Trophoblast cell (in vitro differentiated cells and primary cell): ENCODE measurements at regions not wholly inside any gene's neighbourhood (a gene's known extent, or its start where the extent isn't known, plus 50 kb on each side); places are given as distances from the start of the nearest gene placed in this dataset.
A peak's percentile ranks its signal among the peaks of the same experiment; 100 is the strongest.
"Not testable (repeated sequence)": the region's sequence is repeated elsewhere in the genome, so short reads cannot be mapped to it uniquely, and the experiment has no call there.

Source experiments
- DNase-seq, 2 donors: peaks; one replicate each; pipeline ENCODE4 v3.0.0-alpha.2; 2016
- H2AFZ ChIP-seq: 2 replicates; pipeline ENCODE4 v1.6.1; 2013; ENCODE audit warnings: low read length, moderate library complexity, mild to moderate bottlenecking; ENCODE audit not compliant: insufficient read depth, poor library complexity
- H2AK5ac ChIP-seq: 2 replicates; pipeline ENCODE4 v1.6.1; 2013; ENCODE audit warnings: mild to moderate bottlenecking, low read length
- H2BK120ac ChIP-seq: 2 replicates; pipeline ENCODE4 v1.6.1; 2013; ENCODE audit warnings: low read length, mild to moderate bottlenecking, moderate library complexity; ENCODE audit not compliant: insufficient read depth, poor library complexity
- H2BK12ac ChIP-seq: 2 replicates; pipeline ENCODE4 v1.6.1; 2013; ENCODE audit warnings: mild to moderate bottlenecking, low read length, moderate library complexity
- H2BK5ac ChIP-seq: 2 replicates; pipeline ENCODE4 v1.6.1; 2013; ENCODE audit warnings: low read length, low read depth, moderate library complexity, mild to moderate bottlenecking; ENCODE audit not compliant: poor library complexity
- H3K14ac ChIP-seq: 2 replicates; pipeline ENCODE4 v1.6.1; 2013; ENCODE audit warnings: mild to moderate bottlenecking, low read length
- H3K18ac ChIP-seq: 2 replicates; pipeline ENCODE4 v1.6.1; 2013; ENCODE audit warnings: mild to moderate bottlenecking, low read length
- H3K23ac ChIP-seq: 2 replicates; pipeline ENCODE4 v1.6.1; 2013; ENCODE audit warnings: low read length
- H3K27ac ChIP-seq: 2 replicates; pipeline ENCODE4 v1.5.1; 2013; ENCODE audit warnings: low read depth, mild to moderate bottlenecking, inconsistent platforms, low read length, moderate library complexity
- H3K27me3 ChIP-seq: 2 replicates; pipeline ENCODE4 v1.6.1; 2013; ENCODE audit warnings: inconsistent platforms, mild to moderate bottlenecking, low read length, moderate library complexity; ENCODE audit not compliant: insufficient read depth
- H3K36me3 ChIP-seq, 2 experiments: 1 replicate in 1 of 2; 2 replicates in 1 of 2; pipeline ENCODE4 v1.6.1; 2013; ENCODE audit warnings: low read length in 2 of 2, mild to moderate bottlenecking in 2 of 2, moderate library complexity in 1 of 2; ENCODE audit not compliant: insufficient read depth in 2 of 2, control insufficient read depth in 1 of 2
- H3K4ac ChIP-seq: 2 replicates; pipeline ENCODE4 v1.6.1; 2013; ENCODE audit warnings: low read depth, mild to moderate bottlenecking, low read length, moderate library complexity
- H3K4me1 ChIP-seq, 2 experiments: 1 replicate in 1 of 2; 2 replicates in 1 of 2; pipeline ENCODE4 v1.6.1; 2013; ENCODE audit warnings: low read length in 2 of 2, mild to moderate bottlenecking in 2 of 2, moderate library complexity in 1 of 2; ENCODE audit not compliant: insufficient read depth in 2 of 2, control insufficient read depth in 1 of 2
- H3K4me2 ChIP-seq: 2 replicates; pipeline ENCODE4 v1.6.1; 2013; ENCODE audit warnings: inconsistent platforms, mild to moderate bottlenecking, low read length, moderate library complexity
- H3K4me3 ChIP-seq: 2 replicates; pipeline ENCODE4 v1.5.1; 2013; ENCODE audit warnings: mild to moderate bottlenecking, low read depth, low read length, inconsistent platforms
- H3K79me1 ChIP-seq: one replicate; pipeline ENCODE4 v1.6.1; 2013; ENCODE audit warnings: low read length
- H3K79me2 ChIP-seq: 2 replicates; pipeline ENCODE4 v1.6.1; 2013; ENCODE audit warnings: low read length, mild to moderate bottlenecking; ENCODE audit not compliant: control insufficient read depth, insufficient read depth, poor library complexity
- H3K9ac ChIP-seq: 2 replicates; pipeline ENCODE4 v1.6.1; 2013; ENCODE audit warnings: mild to moderate bottlenecking, low read length
- H3K9me3 ChIP-seq: 2 replicates; pipeline ENCODE4 v1.6.1; 2013; ENCODE audit warnings: low read depth, mild to moderate bottlenecking, control low read depth, inconsistent platforms, low read length; ENCODE audit not compliant: insufficient read depth
- H4K12ac ChIP-seq: 2 replicates; pipeline ENCODE4 v1.6.1; 2013; ENCODE audit warnings: low read depth, mild to moderate bottlenecking, low read length, moderate library complexity
- H4K8ac ChIP-seq: 2 replicates; pipeline ENCODE4 v1.6.1; 2013; ENCODE audit warnings: low read depth, mild to moderate bottlenecking, low read length, moderate library complexity
- H4K91ac ChIP-seq: one replicate; pipeline ENCODE4 v1.6.1; 2013; ENCODE audit warnings: low read depth, mild to moderate bottlenecking, low read length, moderate library complexity
- WGBS: extraction: QIAGEN DNeasy Blood & Tissue Kit; methylation state at CpG from one replicate; pipeline ENCODE4 v1.1.7; 2013; ENCODE audit warnings: missing lambda C conversion rate; ENCODE audit not compliant: insufficient read length, insufficient coverage; ENCODE audit errors: extremely low coverage; 5-methylcytosine and 5-hydroxymethylcytosine counted together

GRCh38 chr3:171924864-171925263 is 81.7 kb downstream of the TMEM212 start:
- H4K8ac ChIP-seq, H2BK12ac ChIP-seq, H3K4me3 ChIP-seq, DNase-seq, H3K36me3 ChIP-seq, H2AFZ ChIP-seq, H3K4me2 ChIP-seq, H3K23ac ChIP-seq, H2BK5ac ChIP-seq, H3K9me3 ChIP-seq, H4K91ac ChIP-seq, H3K18ac ChIP-seq, H3K79me1 ChIP-seq, H3K27me3 ChIP-seq, H3K4me1 ChIP-seq, H2AK5ac ChIP-seq, H2BK120ac ChIP-seq, H3K27ac ChIP-seq, H3K14ac ChIP-seq, H3K79me2 ChIP-seq, H3K4ac ChIP-seq, H3K9ac ChIP-seq, H4K12ac ChIP-seq: not testable (repeated sequence)
- WGBS: no CpG with 5 or more reads among the region's 1 CpG

- WGBS: no CpG with 5 or more reads among the region's 10 CpGs
- Histone ChIP-seq H3K18ac (no peak overlapping the region), H3K27me3 (no peaks in the 10 kb centered on the region), H4K12ac (no peak overlapping the region), H3K4me1 (peaks cover 2 to 4% of the 10 kb centered on the region in 2 experiments), H3K4me2 (no peak overlapping the region), H3K4ac (no peak overlapping the region), H2BK120ac (no peak overlapping the region), H3K36me3 (no peaks in the 10 kb centered on the region), H2AK5ac (no peak overlapping the region), H2BK5ac (no peak overlapping the region), H3K23ac (no peak overlapping the region), H3K79me1 (no peaks in the 10 kb centered on the region), H3K79me2 (no peaks in the 10 kb centered on the region), H4K91ac (no peak overlapping the region), H2BK12ac (no peak overlapping the region), H3K4me3 (no peak overlapping the region), H3K14ac (no peak overlapping the region), H2AFZ (no peak overlapping the region), H3K9me3 (peaks cover 2% of the 10 kb centered on the region), H3K27ac (no peak overlapping the region), H4K8ac (no peak overlapping the region), H3K9ac (no peak overlapping the region)
- DNase-seq: no peak
These were observed 89.0 kb downstream of the TMEM212 start for GRCh38 chr3:171932153-171932611.

GRCh38 chr3:171933441-171933840 is 90.3 kb downstream of the TMEM212 start:
- Histone ChIP-seq H3K23ac (no peak overlapping the region), H2AK5ac (no peak overlapping the region), H3K4ac (no peak overlapping the region), H3K4me3 (no peak overlapping the region), H3K18ac (no peak overlapping the region), H3K9me3 (peaks cover 2% of the 10 kb centered on the region), H4K8ac (no peak overlapping the region), H3K79me1 (no peaks in the 10 kb centered on the region), H2BK12ac (no peak overlapping the region), H4K91ac (no peak overlapping the region), H2AFZ (no peak overlapping the region), H3K4me2 (no peak overlapping the region), H2BK5ac (no peak overlapping the region), H3K14ac (no peak overlapping the region), H3K27ac (no peak overlapping the region), H3K36me3 (no peaks in the 10 kb centered on the region), H3K9ac (no peak overlapping the region), H3K79me2 (no peaks in the 10 kb centered on the region), H2BK120ac (no peak overlapping the region), H3K27me3 (no peaks in the 10 kb centered on the region), H3K4me1 (peaks cover 2 to 4% of the 10 kb centered on the region in 2 experiments), H4K12ac (no peak overlapping the region)
- no peak for DNase-seq
- no CpG with 5 or more reads among the region's 1 CpG for WGBS

GRCh38 chr3:171935261-171936123 is 92.3 kb downstream of the TMEM212 start:
- H3K4me1 ChIP-seq: peaks cover 2 to 4% of the 10 kb centered on the region in 2 experiments
- H4K91ac ChIP-seq: no peak overlapping the region
- H3K27me3 ChIP-seq: no peaks in the 10 kb centered on the region
- H2AFZ ChIP-seq: no peak overlapping the region
- no peak overlapping the region for H2BK5ac ChIP-seq
- H3K4me3 ChIP-seq: no peak overlapping the region
- no peak overlapping the region for H3K14ac ChIP-seq
- H3K9ac ChIP-seq: no peak overlapping the region
- peaks cover 2% of the 10 kb centered on the region for H3K9me3 ChIP-seq
- peak; percentile 50 to 88 for DNase-seq
- no peak overlapping the region for H3K4ac ChIP-seq
- no peaks in the 10 kb centered on the region for H3K36me3 ChIP-seq
- H2BK12ac ChIP-seq: peak overlapping the region; percentile 28
- no peaks in the 10 kb centered on the region for H3K79me2 ChIP-seq
- no peak overlapping the region for H4K8ac ChIP-seq
- no peak overlapping the region for H4K12ac ChIP-seq
- no peak overlapping the region for H3K27ac ChIP-seq
- H2BK120ac ChIP-seq: no peak overlapping the region
- no peaks in the 10 kb centered on the region for H3K79me1 ChIP-seq
- no peak overlapping the region for H2AK5ac ChIP-seq
- H3K18ac ChIP-seq: no peak overlapping the region
- WGBS: no CpG with 5 or more reads among the region's 7 CpGs
- no peak overlapping the region for H3K4me2 ChIP-seq
- no peak overlapping the region for H3K23ac ChIP-seq
